NCI-H524 (cell line): ENCODE measurements at regions not wholly inside any gene's neighbourhood (a gene's known extent, or its start where the extent isn't known, plus 50 kb on each side); places are given as distances from the start of the nearest gene placed in this dataset.
A peak's percentile ranks its signal among the peaks of the same experiment; 100 is the strongest.

Experiments used
- DNase-seq, 2 experiments: peaks; one replicate each; lab custom pipeline; 2025; lab: John Stamatoyannopoulos, UW

DNA sequence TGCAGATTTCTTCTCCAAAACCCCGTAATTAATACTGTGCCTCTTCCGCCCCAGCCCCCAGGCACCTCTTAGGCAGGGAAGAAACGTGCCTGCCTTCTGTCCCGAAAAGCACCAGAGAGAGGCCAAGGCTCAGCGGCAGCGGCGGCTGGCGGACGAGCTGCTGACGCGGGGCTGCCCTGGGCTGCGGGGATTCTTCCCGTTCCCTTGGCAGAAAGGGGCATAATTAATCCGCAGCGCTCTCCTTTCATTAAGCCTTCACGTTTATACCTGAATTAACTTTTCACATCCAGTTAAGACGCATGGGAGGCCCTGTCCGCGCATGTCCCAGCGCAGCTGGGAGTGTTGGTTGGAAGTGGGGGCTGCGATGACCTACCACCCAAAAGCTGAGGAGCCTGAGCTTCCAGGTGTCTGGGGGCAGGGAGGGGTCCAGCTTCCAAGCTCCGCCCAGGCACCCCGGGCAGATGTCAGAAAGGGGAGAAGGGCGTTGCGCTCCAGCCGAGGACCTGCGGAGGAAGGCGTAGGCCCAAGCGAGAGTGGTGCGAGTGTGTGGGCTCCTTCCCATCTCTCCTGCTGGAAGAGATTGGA is 167.4 kb upstream of the LRFN2 start:
- DNase-seq: peak in 1 of 2 experiments; percentile 81

GRCh38 chr6:40753675-40754448 is 166.7 kb upstream of the LRFN2 start:
- no peak for DNase-seq

GRCh38 chr6:40753048-40753447 is 165.9 kb upstream of the LRFN2 start:
- no peak for DNase-seq

- no peak for DNase-seq
These were observed 157.7 kb upstream of the LRFN2 start for GRCh38 chr6:40744835-40745234.

DNA sequence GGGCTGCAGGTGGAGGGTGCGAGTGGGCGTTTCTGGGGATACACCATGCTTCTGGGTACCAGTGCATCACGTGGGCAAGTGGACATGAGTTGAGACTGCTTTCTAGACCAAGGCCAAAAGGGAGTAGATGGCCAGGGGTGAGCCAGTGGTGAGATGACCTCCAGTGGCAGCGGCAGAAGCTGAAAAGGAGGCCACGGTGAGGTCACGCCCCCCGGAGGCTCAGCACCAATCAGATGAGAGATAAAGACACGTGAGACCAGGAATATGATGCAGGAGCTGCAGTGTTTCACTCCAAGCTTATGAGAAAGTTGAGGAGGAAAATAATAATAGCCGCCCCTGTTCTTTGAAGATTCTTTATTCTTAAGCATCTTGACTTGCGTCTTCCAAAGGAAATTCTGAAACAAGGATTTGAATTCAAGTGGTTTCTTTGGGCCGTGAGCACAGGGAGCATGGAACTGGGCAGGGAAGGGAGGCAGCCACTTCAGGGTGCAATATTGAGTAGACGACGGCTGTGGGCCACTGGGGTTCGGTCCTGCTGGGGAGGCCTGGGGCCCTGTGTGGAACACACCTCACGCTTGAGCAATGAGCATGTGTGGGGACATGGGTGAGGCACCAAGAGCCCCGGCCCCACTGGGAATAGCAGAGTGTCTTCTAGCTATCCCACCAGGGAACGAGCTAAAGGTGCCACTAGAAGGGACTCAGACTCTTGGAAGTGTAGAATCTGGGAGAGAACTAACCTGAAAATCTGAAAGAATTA is 156.7 kb upstream of the LRFN2 start:
- no peak for DNase-seq

- DNase-seq: no peak
These were observed 156.1 kb upstream of the LRFN2 start for GRCh38 chr6:40743226-40743625.

- DNase-seq: peak; percentile 46 to 84
These were observed 153.4 kb upstream of the LRFN2 start for GRCh38 chr6:40740518-40740917.

- DNase-seq: peak; percentile 61 to 88
These were observed 151.5 kb upstream of the LRFN2 start for GRCh38 chr6:40738551-40739193.

GRCh38 chr6:40735521-40735920 is 148.4 kb upstream of the LRFN2 start:
- no peak for DNase-seq

- DNase-seq: no peak
These were observed 148.0 kb upstream of the LRFN2 start for GRCh38 chr6:40735121-40735520.

DNA sequence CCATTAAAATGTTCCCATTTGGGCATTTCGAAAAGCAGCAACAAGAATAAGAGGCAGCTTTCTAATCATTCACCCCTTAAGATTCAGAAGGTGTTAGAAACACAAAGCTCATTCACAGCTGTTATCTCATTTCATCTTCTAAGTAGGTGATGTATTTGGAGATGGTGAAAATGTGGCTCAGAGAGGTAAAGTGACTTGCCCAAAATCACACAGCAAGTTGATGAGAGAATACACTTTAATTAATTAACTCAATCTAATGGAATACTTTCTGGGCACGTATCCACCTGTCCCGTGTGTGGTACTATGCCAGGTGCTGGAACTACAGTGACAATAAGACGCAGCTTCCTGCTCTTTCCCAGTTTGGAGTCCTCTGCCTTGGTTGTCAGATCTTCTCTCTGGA is 147.4 kb upstream of the LRFN2 start:
- no peak for DNase-seq

- no peak for DNase-seq
These were observed 146.7 kb upstream of the LRFN2 start for GRCh38 chr6:40733770-40734396.

GRCh38 chr6:40733290-40733689 is 146.1 kb upstream of the LRFN2 start:
- no peak for DNase-seq

DNA sequence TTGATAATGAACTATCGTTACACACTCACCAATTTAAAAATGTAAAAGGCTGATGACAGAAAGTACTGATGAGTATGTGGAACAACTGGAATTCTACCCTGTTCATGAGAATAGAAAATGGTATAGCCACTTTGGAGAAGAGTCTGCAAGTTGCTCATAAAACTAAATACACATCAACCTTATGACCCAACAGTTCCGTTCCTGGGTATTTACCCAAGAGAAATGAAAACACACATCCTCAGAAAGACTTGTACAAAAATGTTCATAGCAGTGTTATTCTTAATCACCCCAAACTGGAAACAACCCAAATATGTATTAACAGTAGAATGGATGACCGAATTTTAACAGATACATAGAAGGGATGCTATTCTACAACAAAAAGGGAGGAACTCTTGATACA is 145.7 kb upstream of the LRFN2 start:
- DNase-seq: no peak

- DNase-seq: no peak
These were observed 141.5 kb upstream of the LRFN2 start for GRCh38 chr6:40728643-40729042.

DNA sequence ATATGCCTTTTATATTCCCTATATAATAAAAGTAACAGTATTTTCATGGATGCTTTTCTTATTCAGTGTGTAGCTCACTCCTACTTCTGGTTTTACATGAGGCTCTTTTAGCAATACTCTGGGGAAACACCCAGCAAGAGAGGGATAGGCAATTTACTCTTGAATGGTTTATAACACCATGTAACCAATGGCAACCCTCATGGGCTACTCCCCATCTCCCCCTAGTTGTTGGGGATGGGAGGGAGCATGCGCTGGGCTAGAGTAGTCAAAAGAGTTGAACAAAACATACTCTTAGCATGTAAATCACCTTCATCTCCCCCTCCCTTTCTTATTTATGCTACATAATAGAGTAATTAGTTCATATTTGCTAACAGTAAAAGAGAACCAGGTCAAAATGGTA is 140.1 kb upstream of the LRFN2 start:
- peak in 1 of 2 experiments; percentile 44 for DNase-seq

GRCh38 chr6:40726853-40727252 is 139.7 kb upstream of the LRFN2 start:
- DNase-seq: no peak

DNA sequence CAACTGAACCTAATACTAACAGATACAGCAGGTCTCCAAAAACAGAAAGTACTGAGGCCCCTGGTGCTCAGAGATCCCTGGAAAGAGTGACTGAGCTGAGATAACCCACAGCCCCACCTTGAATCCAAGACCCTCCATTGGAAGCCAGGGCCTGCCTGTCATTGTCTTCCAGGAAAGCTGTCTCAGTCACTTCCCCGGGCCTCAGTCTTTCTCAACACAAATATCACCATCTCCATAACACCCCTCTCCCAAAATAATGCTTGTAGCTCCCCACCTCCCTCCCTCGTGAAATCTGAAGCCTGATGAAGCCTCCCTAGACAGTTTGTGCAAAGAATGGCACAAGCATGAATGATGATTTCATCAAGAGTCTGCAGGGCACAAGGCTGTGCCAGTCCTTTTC is 138.2 kb upstream of the LRFN2 start:
- no peak for DNase-seq

- DNase-seq: peak in 1 of 2 experiments; percentile 11
These were observed 137.7 kb upstream of the LRFN2 start for GRCh38 chr6:40724886-40725285.

- DNase-seq: no peak
These were observed 136.8 kb upstream of the LRFN2 start for GRCh38 chr6:40723967-40724366.

- no peak for DNase-seq
These were observed 135.5 kb upstream of the LRFN2 start for GRCh38 chr6:40722553-40723258.
